ENCODE measurements at regions not wholly inside any gene's neighbourhood (a gene's known extent, or its start where the extent isn't known, plus 50 kb on each side); places are given as distances from the start of the nearest gene placed in this dataset.

GRCh38 chr2:145110668-145111356 is 590.9 kb upstream of the ZEB2 start:
- no peak for DNase-seq (ENCODE audit: low read depth in 2 of 2)

- no peak for DNase-seq (ENCODE audit: low read depth in 2 of 2)
Measured at GRCh38 chr2:145108959-145109710, 589.2 kb upstream of the ZEB2 start.

- DNase-seq (ENCODE audit: low read depth in 2 of 2), result no peak
Measured at GRCh38 chr2:145108361-145108778, 588.5 kb upstream of the ZEB2 start.

- DNase-seq (ENCODE audit: low read depth in 2 of 2), result no peak
Measured at GRCh38 chr2:145106293-145106692, 586.4 kb upstream of the ZEB2 start.

- DNase-seq (ENCODE audit: low read depth in 2 of 2), result no peak
Measured at GRCh38 chr2:145102706-145103105, 582.8 kb upstream of the ZEB2 start.

- no peak for DNase-seq (ENCODE audit: low read depth in 2 of 2)
Measured at GRCh38 chr2:145100301-145100700, 580.4 kb upstream of the ZEB2 start.

GRCh38 chr2:145096582-145096981 is 576.7 kb upstream of the ZEB2 start:
- no peak for DNase-seq (ENCODE audit: low read depth in 2 of 2)

GRCh38 chr2:145095641-145096435 is 575.9 kb upstream of the ZEB2 start:
- DNase-seq (ENCODE audit: low read depth in 2 of 2), result no peak

GRCh38 chr2:145094370-145094769 is 574.5 kb upstream of the ZEB2 start:
- DNase-seq (ENCODE audit: low read depth in 2 of 2), result no peak

- DNase-seq (ENCODE audit: low read depth in 2 of 2), result no peak
Measured at GRCh38 chr2:145091967-145092366, 572.0 kb upstream of the ZEB2 start.

- DNase-seq (ENCODE audit: low read depth in 2 of 2), result no peak
Measured at GRCh38 chr2:145090841-145091761, 571.2 kb upstream of the ZEB2 start.

- DNase-seq (ENCODE audit: low read depth in 2 of 2), result no peak
Measured at GRCh38 chr2:145088756-145089155, 568.8 kb upstream of the ZEB2 start.

- DNase-seq (ENCODE audit: low read depth in 2 of 2), result no peak
Measured at GRCh38 chr2:145086910-145087309, 567.0 kb upstream of the ZEB2 start.

GRCh38 chr2:145085612-145086011 is 565.7 kb upstream of the ZEB2 start:
- no peak for DNase-seq (ENCODE audit: low read depth in 2 of 2)

- no peak for DNase-seq (ENCODE audit: low read depth in 2 of 2)
Measured at GRCh38 chr2:145080426-145080825, 560.5 kb upstream of the ZEB2 start.

GRCh38 chr2:145079641-145080040 is 559.7 kb upstream of the ZEB2 start:
- no peak for DNase-seq (ENCODE audit: low read depth in 2 of 2)

- no peak for DNase-seq (ENCODE audit: low read depth in 2 of 2)
Measured at GRCh38 chr2:145078923-145079322, 559.0 kb upstream of the ZEB2 start.

GRCh38 chr2:145076085-145076484 is 556.2 kb upstream of the ZEB2 start:
- no peak for DNase-seq (ENCODE audit: low read depth in 2 of 2)

- DNase-seq (ENCODE audit: low read depth in 2 of 2), result no peak
Measured at GRCh38 chr2:145075454-145076062, 555.6 kb upstream of the ZEB2 start.

- no peak for DNase-seq (ENCODE audit: low read depth in 2 of 2)
Measured at GRCh38 chr2:145070703-145071102, 550.8 kb upstream of the ZEB2 start.

GRCh38 chr2:145068509-145068908 is 548.6 kb upstream of the ZEB2 start:
- no peak for DNase-seq (ENCODE audit: low read depth in 2 of 2)

Measured in stimulated activated CD8-positive, alpha-beta memory T cell treated with anti-CD3 and anti-CD28 coated beads, Interleukin-2, amount 100 ng/mL, for 1 hour (primary cell).